Gastrocnemius medialis (tissue), 4 donors: ENCODE measurements at regions not wholly inside any gene's neighbourhood (a gene's known extent, or its start where the extent isn't known, plus 50 kb on each side); places are given as distances from the start of the nearest gene placed in this dataset.

Experiments
- CTCF ChIP-seq, 5 experiments: fragments of 450-650 bp in 3 of 5; fragments of 200-600 bp in 2 of 5; sonication (generic) in 2 of 5; IDR thresholded peaks in 4 of 5; conservative IDR thresholded peaks in 1 of 5; 1 replicate in 4 of 5; 2 replicates in 1 of 5; pipeline ENCODE4 v1.5.1; 2016 to 2019; ENCODE audit warnings: antibody characterized with exemption in 5 of 5, mild to moderate bottlenecking in 3 of 5, moderate library complexity in 3 of 5
- POLR2A ChIP-seq, 2 donors: fragments of 450-650 bp; IDR thresholded peaks; one replicate each; pipeline ENCODE4 v1.6.1; 2017; ENCODE audit warnings: antibody characterized with exemption in 2 of 2, mild to moderate bottlenecking in 2 of 2, moderate library complexity in 2 of 2

GRCh38 chr6:65938000-65938399 is 231.0 kb upstream of the EYS start:
- no peak for TF ChIP-seq CTCF (IDR thresholded peaks at IDR 0.05 in 4 of 5, conservative IDR thresholded peaks at IDR 0.05 in 1 of 5)
- no peak for TF ChIP-seq POLR2A (IDR thresholded peaks at IDR 0.05)
